HUDEP-2 (cell line): ENCODE measurements at regions not wholly inside any gene's neighbourhood (a gene's known extent, or its start where the extent isn't known, plus 50 kb on each side); places are given as distances from the start of the nearest gene placed in this dataset.

ENCODE experiments used
- DNase-seq, 76 experiments: peaks; one replicate each; lab custom pipeline; 2025; ENCODE audit not compliant: unreplicated experiment in 76 of 76; lab: John Stamatoyannopoulos, UW

- peak in 4 of 76 experiments; percentile 3 to 31 (median 6) for DNase-seq
Observed at GRCh38 chr10:123552760-123553554, 113.2 kb upstream of the GPR26 start.

GRCh38 chr10:123553810-123554430 is 112.2 kb upstream of the GPR26 start:
- no peak for DNase-seq

- DNase-seq: no peak
Observed at GRCh38 chr10:123554656-123555055, 111.5 kb upstream of the GPR26 start.

- DNase-seq: no peak
Observed at GRCh38 chr10:123555616-123556015, 110.5 kb upstream of the GPR26 start.

- no peak for DNase-seq
Observed at GRCh38 chr10:123556049-123556448, 110.1 kb upstream of the GPR26 start.

GRCh38 chr10:123556736-123557135 is 109.4 kb upstream of the GPR26 start:
- DNase-seq: no peak

GRCh38 chr10:123557366-123558108 is 108.6 kb upstream of the GPR26 start:
- no peak for DNase-seq

- no peak for DNase-seq
Observed at GRCh38 chr10:123558651-123559050, 107.5 kb upstream of the GPR26 start.

- peak in 49 of 76 experiments; percentile 0 to 62 (median 27) for DNase-seq
Observed at GRCh38 chr10:123559066-123559822, 106.9 kb upstream of the GPR26 start.

GRCh38 chr10:123559823-123560092 is 106.4 kb upstream of the GPR26 start:
- no peak for DNase-seq

GRCh38 chr10:123560301-123561140 is 105.6 kb upstream of the GPR26 start:
- no peak for DNase-seq

- DNase-seq: no peak
Observed at GRCh38 chr10:123561141-123561440, 105.1 kb upstream of the GPR26 start.

GRCh38 chr10:123562387-123562786 is 103.8 kb upstream of the GPR26 start:
- no peak for DNase-seq

GRCh38 chr10:123562811-123563580 is 103.2 kb upstream of the GPR26 start:
- no peak for DNase-seq

- DNase-seq: no peak
Observed at GRCh38 chr10:123563581-123563855, 102.6 kb upstream of the GPR26 start.

- no peak for DNase-seq
Observed at GRCh38 chr10:123563994-123564393, 102.2 kb upstream of the GPR26 start.

GRCh38 chr10:123564631-123565030 is 101.5 kb upstream of the GPR26 start:
- DNase-seq: no peak

- no peak for DNase-seq
Observed at GRCh38 chr10:123565691-123566660, 100.2 kb upstream of the GPR26 start.
